GM21529 (cell line): ENCODE measurements at regions not wholly inside any gene's neighbourhood (a gene's known extent, or its start where the extent isn't known, plus 50 kb on each side); places are given as distances from the start of the nearest gene placed in this dataset.

ENCODE experiments used
- ATAC-seq: cut with Tn5 transposase; IDR thresholded peaks from one replicate; pipeline ENCODE4 v1.9.1; 2021; ENCODE audit not compliant: unreplicated experiment

DNA sequence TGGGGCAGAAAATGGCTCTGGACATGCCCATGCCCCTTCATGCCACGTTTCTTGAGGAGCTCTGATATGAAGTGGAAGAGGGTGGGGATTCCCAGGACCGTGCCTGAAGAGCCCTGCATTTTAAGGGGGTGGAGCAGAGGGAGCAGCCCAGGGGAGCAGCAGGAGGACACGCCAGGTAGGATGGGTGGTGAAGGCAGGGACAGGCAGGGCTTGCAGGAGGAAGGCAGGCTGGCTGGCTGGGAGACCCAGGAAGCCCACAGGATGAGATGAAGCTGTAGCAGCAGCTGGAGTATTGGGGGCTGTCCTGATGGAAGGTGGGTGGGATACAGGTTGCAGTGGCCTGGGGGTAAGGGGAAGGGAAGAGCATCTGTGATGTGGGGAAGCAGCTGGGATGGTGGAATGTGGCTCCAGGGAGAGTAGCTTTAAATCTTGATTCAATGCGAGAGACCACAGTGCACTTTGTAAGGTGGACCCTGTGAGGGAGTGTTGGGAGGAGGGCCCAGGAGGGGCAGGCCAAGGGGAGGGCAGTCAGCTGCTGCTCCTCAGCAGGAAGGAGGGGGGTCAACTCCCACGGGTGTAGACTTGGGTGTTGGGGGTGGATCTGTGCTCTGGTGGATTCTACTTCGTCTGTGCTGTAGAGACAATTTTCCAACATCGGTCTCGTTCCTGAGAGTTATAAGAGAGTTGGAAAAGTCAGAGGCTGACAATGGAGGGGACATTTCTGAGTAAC is 242.6 kb upstream of the IRX4 start:
- ATAC-seq: no peak

DNA sequence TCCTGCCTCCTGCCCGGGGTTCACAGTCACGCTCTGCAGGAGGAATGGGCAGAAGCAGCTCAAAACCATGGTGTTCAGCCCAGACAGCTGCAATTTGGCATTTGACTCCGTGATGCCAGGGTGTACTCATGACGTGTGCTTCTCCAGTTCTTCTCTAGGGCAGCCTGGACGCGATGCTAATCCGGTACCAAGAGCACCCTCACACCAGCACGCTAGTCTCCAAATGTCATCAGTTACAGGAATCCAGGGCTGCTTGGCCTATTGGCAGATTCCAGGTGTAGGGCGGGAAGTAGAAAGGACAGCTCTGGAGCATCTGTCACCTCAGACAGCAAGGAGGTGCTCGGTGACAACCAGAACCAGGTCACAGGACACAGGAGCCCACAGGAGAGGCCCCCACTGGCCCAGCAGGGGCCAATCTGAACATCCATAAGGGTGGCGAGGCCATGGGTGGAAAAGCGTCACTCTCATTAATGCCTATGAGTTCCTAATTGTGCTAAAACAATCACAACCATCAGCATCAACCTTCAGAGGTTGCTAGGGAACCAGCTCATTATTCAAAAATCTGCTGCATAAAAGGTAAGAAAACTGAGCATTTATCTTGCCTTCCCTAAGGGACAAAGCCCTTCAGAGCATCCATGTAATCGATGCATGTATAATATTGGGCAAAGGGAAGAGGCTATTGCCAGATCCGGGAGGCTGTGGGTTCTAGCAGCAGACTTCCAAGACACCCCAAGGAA is 241.9 kb upstream of the IRX4 start:
- no peak for ATAC-seq

DNA sequence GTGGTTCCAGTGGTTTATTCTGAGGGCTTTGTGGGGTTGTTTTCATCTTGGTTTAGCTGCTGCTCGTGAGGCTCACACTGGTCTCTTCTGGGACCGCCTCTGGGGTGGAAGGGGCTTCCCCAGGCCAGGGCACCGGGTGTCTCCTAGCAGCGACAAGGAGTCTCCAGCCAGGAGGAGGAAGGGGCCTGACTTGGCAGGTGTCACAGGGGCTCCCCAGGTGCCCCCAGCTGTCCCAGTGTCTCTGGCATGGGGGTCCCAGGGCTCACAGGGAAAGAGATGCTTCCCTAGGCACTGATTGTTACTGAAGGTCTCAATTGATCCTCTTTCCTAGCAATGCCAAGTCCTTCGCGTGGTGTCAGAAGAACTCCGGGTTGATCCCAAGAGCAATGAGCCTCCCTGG is 241.1 kb upstream of the IRX4 start:
- ATAC-seq: no peak

DNA sequence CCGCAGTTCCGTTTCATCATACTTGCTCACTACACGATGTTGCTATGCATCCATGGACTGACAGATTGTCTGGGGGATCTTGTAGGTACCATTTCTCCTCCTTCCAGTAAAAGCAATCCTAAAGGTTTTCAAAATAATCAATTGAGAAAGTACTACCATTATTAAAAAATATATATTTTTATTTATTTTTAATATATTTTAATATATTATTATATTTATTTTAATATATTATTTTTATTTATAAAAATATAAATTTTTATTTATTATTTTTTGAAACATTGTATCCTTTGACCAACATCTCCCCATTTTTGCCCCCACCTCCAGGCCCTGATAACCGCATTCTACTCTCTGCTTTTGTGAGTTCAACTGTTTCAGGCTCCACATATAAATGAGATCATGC is 237.6 kb upstream of the IRX4 start:
- ATAC-seq: no peak

DNA sequence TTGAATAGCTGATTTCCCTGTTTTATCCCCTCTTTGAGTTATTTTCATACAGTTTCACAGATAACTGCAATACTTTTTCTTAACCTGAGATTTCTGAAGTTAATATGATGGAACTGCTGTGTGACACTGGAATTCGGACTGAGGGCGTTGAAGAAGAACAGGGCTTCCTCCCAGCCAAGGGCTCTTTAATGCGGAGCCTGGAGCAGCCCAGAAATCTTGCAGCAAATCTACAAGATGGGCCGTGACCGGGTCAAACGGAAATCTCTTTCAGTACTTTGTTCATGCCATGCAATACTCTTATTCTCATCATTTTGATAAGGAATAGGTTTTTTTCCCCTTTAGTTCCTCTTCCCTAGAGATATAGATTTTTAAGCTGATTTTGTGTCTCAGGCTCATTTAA is 236.8 kb upstream of the IRX4 start:
- no peak for ATAC-seq

DNA sequence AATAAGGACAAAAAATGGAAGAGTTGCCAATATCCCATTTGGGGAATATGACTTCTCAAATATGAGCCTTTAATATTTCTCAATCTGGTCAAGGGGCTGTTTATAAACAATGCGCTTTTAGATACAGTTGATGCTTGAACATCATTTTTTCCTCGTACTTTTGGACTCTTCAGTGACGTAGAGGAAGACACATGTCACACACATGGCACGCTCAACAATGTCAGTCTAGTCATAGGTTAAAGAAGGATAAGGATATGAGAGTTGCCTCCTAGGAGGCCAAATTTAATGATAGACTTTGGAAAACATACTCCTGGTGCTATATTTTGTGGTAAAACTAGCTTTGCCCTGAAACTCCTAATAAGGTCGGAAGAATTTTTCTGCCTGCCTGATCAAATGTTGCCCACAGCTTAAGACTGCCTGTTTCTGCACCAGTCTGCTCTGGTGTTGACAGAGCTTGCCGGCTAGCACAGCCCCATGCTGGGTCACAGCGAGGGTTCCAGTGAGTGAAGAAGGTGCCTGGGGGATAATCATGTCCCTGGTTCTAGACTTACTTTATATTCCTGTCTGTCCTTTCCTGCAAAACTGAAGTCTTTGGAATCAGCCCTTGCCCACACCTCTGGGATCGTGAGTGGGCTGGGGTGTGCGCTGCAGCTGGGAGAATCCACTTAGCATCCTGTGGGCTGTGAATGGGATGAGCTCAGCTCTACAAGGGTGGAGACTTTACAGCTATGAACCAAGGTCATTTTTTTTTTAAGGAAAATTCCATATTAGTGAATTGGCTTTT is 230.8 kb upstream of the IRX4 start:
- no peak for ATAC-seq

DNA sequence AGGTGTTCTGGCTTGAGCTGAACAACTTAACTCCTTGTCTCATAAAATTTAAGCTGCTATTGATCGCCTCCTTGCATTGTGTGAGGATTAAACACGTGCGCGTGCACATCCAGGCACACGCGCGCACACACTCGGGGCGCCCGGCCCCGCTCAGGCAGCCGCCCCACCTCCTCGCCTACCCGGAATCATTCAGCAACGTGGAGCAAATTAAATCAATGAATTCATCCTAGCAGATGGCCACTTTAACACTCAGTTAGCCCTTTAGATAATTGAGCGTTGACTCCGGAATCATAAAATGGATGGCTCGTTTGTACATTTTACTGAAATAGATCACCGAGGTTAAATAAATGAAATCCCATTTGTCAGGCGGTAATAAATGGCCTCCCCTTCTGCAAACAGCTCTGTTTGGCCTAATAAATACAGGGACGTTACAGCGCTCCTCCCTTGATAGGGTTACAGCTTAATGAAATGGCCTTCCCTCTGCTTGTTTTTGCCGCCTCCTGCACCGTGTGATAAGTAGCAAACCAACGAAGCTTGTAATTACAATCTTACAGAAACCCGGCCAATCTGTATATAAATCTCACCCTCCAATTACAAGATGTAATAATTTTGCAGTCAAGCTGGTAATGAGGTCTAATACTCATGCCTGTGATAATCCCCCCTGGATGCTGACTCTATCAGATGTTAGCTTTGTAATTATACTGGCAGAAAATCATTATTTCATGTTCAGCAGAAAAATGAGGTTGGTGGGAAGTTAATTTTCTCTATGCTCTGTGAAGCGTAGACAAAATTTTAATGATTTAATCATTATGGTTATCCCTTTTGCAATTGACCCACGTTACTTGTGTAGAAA is 229.7 kb upstream of the IRX4 start:
- no peak for ATAC-seq

DNA sequence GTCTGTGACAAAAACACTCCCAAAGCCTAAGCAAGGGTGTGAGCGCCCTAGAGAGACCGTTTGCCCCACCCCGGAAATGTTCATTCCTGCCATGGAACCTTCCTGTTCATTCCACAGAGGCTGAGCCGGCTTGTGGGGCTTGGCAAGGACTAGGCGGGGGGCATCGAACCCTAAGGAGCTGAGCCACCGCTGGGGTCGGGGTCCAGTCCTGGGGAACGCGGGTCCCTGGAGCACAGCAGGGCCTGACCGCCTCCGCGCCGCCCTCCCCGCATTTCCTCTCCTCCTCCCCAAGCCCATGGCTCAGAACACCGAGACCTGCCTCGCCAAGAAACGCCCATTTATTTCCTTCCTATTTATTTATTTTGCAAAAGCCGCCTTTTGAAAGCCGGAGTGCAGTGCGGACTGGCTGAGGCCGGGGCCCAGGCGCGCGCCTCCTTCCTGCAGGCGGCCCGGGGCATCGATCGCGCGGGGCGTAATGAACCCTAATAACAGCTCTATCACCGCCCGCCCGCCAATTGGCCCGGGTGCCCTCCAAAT is 228.9 kb upstream of the IRX4 start:
- ATAC-seq: no peak

DNA sequence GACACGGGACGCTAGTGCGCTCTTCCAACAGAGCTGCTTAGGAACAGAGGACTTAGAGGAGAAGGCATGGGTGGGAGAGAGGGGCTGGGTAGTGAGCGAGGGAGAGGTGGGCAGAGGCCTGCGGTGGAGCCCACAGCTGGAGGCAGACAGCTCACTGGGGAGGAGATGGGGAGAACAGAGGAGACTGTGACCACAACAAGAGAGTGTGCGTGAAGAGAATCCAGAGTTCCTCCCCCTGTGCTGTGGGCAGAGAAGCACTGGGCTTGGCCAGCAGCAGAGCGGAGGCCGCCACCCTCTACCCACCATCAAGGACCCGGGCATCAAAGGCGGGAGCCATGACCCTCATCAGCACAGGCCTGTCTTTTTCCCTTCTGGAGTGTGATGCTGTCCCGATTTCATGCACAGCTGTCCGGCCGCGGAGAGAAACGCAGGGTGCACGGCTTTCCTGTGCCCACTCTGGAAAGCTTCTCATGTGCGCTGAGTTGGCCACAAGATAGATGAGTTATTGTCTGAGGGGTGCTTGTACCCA is 228.3 kb upstream of the IRX4 start:
- no peak for ATAC-seq

DNA sequence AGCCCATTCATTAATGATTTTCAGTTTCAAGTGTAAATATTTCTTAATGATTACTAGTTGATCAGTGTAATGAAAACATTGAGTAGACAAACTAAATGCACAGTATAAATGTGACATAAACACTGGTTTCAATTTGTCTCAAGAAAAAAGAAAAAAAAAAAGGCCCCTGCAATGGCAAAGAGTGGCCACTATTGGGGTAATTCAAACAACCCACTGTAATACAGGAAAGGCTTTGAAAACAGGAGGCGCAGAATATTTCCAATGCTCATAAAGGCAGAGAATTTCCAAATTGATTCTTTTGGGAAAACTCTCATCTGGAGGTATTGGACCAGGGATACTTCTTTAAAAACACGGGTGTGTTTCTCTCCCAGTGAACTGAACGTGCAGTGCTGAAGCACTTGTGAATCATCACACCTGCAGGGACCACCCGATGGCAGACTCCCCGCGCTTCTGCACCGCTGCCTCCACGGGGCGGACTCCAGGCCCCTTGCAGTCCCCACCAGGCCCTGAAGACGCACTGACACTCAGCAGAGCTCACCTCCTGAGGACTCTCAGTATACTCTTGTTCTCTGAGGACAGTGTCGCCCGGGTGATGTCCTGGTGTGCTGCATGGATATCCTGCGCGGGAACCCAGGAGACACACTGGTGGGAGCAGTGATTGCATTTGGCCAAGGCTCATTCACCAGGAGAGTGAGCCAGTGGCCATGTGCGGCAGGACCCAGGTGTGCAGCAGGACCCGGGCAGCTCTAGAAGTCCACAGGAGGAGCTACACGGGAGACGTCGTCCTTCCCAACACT is 227.6 kb upstream of the IRX4 start:
- no peak for ATAC-seq

DNA sequence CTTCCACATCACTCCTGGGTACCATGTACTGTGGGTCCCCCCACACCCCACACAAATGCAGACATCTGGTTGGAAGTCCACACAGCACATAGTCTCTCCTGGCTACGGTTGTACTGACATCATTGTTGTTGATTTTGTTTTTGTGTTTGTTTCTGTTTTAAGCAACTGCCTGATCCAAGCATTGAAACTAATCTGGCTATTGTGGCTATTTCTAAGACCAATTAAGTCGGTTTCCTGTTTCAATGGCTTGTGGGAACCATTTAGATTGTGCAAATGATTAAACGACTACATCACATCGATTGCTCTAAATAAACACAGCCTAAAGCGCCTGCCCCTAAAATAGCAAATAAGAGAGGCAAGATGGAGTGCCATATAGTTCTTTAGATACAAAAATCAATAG is 226.8 kb upstream of the IRX4 start:
- ATAC-seq: no peak

DNA sequence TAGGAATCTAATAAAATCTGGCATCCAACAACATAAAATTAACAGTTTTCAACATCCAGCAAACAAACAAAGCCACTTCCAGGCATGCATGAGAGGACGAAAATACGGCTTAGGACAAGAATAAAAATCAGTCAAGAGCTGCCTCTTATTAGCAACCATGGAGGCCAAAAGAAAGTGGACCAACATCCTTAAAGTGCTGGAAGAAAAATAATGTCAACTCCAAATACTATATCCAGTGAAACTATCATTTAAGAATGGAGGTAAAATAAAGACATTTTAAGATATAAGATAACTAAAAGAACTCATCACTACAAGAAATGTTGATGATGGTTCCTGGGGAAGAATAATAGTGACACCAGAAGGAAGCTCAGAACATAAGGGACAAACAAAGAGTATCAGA is 224.0 kb upstream of the IRX4 start:
- no peak for ATAC-seq

DNA sequence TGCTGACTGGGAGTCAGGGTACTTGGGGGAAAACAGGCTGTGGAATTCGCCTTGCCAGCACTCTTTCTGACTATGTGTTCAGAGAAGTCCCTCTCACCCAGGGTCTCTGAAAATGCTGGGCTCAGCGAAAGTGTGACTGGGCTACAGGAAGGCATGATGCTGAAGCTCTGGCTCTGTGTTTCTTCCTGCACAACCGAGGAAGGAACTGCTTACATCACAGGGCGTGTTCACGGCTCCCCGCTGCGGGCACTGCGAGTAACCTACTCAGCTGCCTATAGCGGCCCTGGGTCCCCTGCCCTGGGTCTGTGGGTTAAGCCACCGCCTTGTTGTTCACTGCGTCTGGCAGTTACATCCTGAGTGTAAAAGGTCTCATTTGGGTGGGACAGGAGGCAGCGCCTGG is 222.4 kb upstream of the IRX4 start:
- no peak for ATAC-seq

DNA sequence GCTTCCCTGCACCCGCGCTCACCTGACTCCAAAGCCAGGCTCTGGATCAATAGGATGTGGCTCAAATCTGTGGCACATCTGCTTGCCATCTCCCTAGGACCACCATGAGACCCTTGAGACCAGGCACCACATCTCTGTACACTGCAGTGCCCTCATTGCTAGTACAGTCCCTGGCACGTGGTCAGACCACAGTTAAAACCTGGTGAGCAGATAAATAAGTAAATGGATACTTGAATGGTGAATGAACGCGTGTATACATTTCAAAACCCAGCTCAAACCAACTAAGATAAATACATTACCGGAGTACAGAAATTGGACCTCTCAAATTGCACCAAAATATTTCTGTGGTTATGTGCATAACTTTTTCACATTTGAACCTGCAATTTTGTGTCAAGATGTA is 221.2 kb upstream of the IRX4 start:
- no peak for ATAC-seq

DNA sequence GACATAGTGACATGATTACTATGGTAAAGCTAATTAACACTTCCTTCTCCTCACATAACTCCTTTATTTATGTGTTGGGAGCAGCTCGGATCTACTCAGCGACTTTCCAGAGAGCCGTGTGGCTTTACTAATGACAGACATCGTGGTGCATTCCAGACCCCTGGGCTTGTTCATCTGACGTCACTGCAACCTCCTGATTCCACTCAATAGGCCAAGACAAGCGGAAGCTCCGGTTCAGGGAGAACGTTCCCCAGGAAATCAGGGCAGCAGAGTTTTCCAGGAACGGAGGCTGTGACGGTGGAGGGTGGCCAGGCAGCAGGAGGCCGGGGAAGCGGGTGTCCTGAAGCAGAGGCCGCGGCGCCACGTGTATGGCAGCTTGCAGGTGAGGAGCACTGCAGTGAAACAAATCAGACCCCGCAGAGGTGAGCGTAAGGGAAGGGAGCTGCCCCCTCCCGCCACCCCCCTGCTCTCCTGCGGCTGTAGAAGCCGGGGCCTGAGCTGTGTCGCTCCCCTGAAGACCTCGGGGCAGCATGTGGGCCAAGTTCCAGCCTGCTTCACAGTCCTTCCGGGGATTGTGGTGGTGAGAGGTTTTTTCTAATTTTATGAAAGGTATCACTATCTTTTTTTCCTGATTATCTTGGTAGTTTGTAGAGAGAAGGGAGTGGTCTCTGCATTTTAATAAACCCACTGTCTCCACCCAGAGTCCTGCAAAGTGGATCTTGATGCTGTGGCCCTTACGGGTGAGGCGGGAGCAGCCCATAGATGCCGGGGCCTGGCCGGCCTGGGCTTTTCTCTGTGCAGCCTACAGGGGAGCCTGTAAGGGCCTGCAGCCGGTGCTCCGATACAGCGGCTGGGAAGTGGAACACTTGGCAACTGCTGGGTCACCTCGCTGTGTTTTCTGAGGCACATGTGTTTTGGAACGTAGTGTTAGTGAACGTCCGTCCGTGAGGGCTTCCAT is 220.4 kb upstream of the IRX4 start:
- no peak for ATAC-seq

DNA sequence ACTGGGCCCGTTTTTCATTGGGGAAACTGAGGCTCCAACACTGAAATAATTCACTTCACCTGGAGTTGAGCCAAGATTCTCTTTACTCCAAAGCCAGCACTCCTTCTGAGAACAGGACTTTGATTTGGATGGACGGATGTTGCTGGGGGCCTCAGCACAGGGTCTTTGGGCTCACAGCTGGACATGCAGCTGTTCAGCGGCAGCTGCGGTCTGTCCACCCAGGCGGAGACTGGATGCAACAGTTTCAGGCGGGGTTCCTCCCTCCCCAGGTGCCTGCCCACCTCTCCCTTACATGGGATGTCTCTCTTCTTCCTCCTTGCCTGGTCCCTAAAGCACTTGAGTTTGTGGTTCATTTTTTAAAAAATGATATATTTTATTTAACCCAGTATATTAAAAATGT is 219.0 kb upstream of the IRX4 start:
- ATAC-seq: no peak

DNA sequence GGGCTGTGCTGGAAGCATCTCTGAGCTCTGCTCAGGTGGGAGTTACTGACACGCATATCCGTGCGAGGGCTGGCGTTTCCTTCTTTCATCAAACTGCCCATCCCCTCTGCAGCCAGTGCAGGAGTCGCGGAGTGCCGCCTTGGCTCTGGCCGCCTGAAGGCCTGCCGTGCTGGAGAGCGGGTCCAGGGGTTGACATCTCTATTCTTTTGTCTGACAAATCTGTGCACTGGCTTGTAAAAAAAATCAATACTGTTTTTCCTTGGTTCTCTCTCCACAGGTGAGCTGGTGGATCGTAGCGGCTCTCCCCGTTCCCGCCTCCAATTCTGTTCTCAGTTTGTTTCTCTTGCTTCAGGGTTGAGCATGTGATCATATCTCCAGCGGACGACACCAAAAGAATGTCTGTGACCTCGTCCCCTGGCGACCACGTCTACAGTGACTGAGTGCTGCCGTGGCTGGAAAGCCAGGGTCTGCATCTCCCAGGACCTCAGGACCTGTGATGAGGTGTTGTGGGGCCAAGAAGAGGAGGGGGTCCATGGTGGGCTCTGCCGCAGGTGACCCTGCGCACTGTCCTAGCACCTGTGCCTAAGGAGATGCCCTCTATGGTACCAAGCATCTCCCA is 214.3 kb upstream of the IRX4 start:
- ATAC-seq: no peak

DNA sequence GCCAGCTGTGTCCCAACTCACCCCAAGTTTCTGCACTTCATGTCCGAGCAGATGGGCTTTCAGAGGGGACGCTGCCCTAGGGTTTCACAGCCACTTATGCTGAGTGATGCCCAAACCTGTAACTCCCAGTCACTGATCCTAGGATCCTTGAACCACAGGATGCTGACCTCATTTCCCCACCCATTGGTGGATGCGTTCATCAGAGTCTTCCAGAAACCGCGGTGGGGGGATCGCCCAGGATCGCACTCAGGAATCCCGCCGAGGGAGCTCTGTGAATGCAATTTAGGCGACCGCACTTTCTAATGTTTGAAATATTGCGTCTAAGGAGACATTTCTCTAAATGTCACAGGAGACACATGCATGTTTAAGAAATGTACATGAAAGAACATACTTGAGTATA is 212.3 kb upstream of the IRX4 start:
- no peak for ATAC-seq
